ENCODE measurements at regions not wholly inside any gene's neighbourhood (a gene's known extent, or its start where the extent isn't known, plus 50 kb on each side); places are given as distances from the start of the nearest gene placed in this dataset.

DNA sequence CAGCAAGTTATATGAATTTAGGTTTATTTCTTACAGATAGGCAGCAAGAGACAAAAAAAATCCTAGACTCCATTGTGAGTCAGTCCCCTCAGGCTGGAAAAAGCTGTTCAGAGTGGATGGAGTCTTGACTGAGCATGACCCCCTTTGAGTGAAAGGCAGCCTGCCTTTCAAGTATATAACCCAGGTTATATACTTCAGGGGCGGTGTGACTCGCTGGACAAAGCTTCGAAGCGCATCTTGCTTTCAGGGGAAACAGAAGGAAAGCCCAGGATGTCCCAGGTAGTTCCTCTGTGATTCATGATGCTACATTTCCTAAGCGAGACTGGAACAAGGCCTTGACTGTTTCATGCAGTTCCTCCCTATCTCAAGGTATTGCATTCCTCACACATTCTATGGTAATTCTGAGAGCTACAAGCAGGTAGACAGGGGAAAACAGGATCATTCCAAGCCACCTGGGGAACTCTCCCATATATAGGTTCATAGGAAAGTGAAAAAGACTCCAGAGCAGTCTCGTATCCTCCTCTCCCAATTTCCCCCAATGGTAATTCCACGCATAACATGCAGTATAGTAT is 1244.1 kb upstream of the CDH6 start:
- Histone ChIP-seq H4K20me1 (ENCODE audit: insufficient read depth) (no peaks in the 10 kb centered on the region), H3K27ac (ENCODE audit: low read depth in 2 of 2, low read length in 1 of 2) (no peak overlapping the region), H2AFZ (ENCODE audit: low read depth) (no peak overlapping the region), H3K36me3 (replicated peaks in 1 of 2; ENCODE audit: control insufficient read depth in 1 of 2, insufficient read depth in 2 of 2, low read length in 1 of 2) (no peaks in the 10 kb centered on the region), H3K9ac (no peak overlapping the region), H3K9me2 (no peaks in the 10 kb centered on the region), H3K4me1 (ENCODE audit: control insufficient read depth in 1 of 2, insufficient read depth in 2 of 2, low read depth in 1 of 2, low read length in 1 of 2) (no peaks in the 10 kb centered on the region), H3K79me2 (ENCODE audit: insufficient read depth) (no peaks in the 10 kb centered on the region), H3K4me2 (no peak overlapping the region), H3K27me3 (ENCODE audit: insufficient read depth) (no peaks in the 10 kb centered on the region), H3K9me3 (no peaks in the 10 kb centered on the region), H3K4me3 (ENCODE audit: low read depth in 2 of 2, low read length in 1 of 2) (no peak overlapping the region), H3F3A (replicated peaks; ENCODE audit: insufficient read depth) (no peaks in the 10 kb centered on the region)
- ChIA-PET POLR2A (no interaction called here), CTCF (interaction anchor here (1.4 kb wide), 1 partner anchor 9 kb away, joined by 3 read pairs; no protein-coding TSS in a partner anchor)
- 13% methylated on average over 7 of the region's 7 CpGs for WGBS (ENCODE audit: low lambda C conversion rate)
- no peak for DNase-seq
- TF ChIP-seq PBX3 (IDR thresholded peaks at IDR 0.05): no peak

- no peak for DNase-seq
- Histone ChIP-seq H3K9me3 (no peaks in the 10 kb centered on the region), H3K27me3 (ENCODE audit: insufficient read depth) (no peaks in the 10 kb centered on the region), H3K4me1 (ENCODE audit: control insufficient read depth in 1 of 2, insufficient read depth in 2 of 2, low read depth in 1 of 2, low read length in 1 of 2) (no peaks in the 10 kb centered on the region), H2AFZ (ENCODE audit: low read depth) (no peak overlapping the region), H3K36me3 (replicated peaks in 1 of 2; ENCODE audit: control insufficient read depth in 1 of 2, insufficient read depth in 2 of 2, low read length in 1 of 2) (no peaks in the 10 kb centered on the region), H3K4me2 (no peak overlapping the region), H4K20me1 (ENCODE audit: insufficient read depth) (no peaks in the 10 kb centered on the region), H3K27ac (ENCODE audit: low read depth in 2 of 2, low read length in 1 of 2) (no peak overlapping the region), H3K9ac (no peak overlapping the region), H3K9me2 (no peaks in the 10 kb centered on the region), H3F3A (replicated peaks; ENCODE audit: insufficient read depth) (no peaks in the 10 kb centered on the region), H3K79me2 (ENCODE audit: insufficient read depth) (no peaks in the 10 kb centered on the region), H3K4me3 (ENCODE audit: low read depth in 2 of 2, low read length in 1 of 2) (no peak overlapping the region)
- TF ChIP-seq TAF1 (IDR thresholded peaks at IDR 0.05; ENCODE audit: borderline replicate concordance, low read depth, low read length) (no peak), RFX5 (IDR thresholded peaks at IDR 0.05; ENCODE audit: low read length) (no peak), GABPA (IDR thresholded peaks at IDR 0.05; ENCODE audit: low read depth) (no peak), RAD21 (IDR thresholded peaks at IDR 0.05; ENCODE audit: low read length) (no peak), TCF12 (IDR thresholded peaks at IDR 0.05) (no peak), CHD2 (IDR thresholded peaks at IDR 0.05; ENCODE audit: low read length, partially characterized antibody) (no peak), FOSL2 (IDR thresholded peaks at IDR 0.05; ENCODE audit: borderline replicate concordance, low read depth) (no peak), ELF1 (IDR thresholded peaks at IDR 0.05) (no peak), USF2 (IDR thresholded peaks at IDR 0.05; ENCODE audit: borderline replicate concordance, low read depth, low read length) (no peak), RCOR1 (IDR thresholded peaks at IDR 0.05; ENCODE audit: low read length) (no peak), SMC3 (IDR thresholded peaks at IDR 0.05; ENCODE audit: low read depth, low read length) (no peak), GATA2 (CRISPR knock-in tag; IDR thresholded peaks at IDR 0.05) (no peak)
- TF ChIP-seq, protein P1, sequence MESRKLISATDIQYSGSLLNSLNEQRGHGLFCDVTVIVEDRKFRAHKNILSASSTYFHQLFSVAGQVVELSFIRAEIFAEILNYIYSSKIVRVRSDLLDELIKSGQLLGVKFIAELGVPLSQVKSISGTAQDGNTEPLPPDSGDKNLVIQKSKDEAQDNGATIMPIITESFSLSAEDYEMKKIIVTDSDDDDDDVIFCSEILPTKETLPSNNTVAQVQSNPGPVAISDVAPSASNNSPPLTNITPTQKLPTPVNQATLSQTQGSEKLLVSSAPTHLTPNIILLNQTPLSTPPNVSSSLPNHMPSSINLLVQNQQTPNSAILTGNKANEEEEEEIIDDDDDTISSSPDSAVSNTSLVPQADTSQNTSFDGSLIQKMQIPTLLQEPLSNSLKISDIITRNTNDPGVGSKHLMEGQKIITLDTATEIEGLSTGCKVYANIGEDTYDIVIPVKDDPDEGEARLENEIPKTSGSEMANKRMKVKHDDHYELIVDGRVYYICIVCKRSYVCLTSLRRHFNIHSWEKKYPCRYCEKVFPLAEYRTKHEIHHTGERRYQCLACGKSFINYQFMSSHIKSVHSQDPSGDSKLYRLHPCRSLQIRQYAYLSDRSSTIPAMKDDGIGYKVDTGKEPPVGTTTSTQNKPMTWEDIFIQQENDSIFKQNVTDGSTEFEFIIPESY (IDR thresholded peaks at IDR 0.05; ENCODE audit: borderline replicate concordance, low read depth): no peak
- ChIA-PET POLR2A (no interaction called here), CTCF (no interaction called here)
- WGBS (ENCODE audit: low lambda C conversion rate): 17% methylated on average over 2 of the region's 2 CpGs
Measured at GRCh38 chr5:29944327-29944726, 1249.2 kb upstream of the CDH6 start.

All from SK-N-SH (cell line).